Fibroblast of skin of right quadriceps (primary cell): ENCODE measurements at regions not wholly inside any gene's neighbourhood (a gene's known extent, or its start where the extent isn't known, plus 50 kb on each side); places are given as distances from the start of the nearest gene placed in this dataset.
A peak's percentile ranks its signal among the peaks of the same experiment; 100 is the strongest.

ENCODE experiments used
- DNase-seq: peaks from one replicate; pipeline ENCODE4 v3.0.0-alpha.2; 2013

- DNase-seq: no peak
Observed at GRCh38 chr13:90393408-90393807, 954.1 kb upstream of the MIR17HG start.

DNA sequence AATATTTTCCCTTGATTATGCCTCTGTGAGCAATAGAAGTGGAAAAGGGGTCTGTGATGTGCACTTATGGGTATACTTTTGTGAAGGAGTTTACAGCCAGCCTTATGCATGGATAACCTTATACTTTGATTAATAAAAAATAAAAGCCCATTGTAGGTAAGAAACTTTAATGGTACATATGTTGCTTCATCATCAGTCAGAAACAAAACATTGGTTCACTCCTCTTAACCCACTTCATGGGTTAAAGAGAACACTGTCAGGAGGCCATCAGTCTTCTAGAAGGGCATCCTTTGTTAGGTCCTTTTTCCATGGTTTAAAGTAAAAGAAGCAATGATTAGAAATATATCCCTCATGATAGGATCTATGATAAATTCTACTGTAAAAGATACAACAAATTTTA lies 952.1 kb upstream of the MIR17HG start:
- DNase-seq: no peak

DNA sequence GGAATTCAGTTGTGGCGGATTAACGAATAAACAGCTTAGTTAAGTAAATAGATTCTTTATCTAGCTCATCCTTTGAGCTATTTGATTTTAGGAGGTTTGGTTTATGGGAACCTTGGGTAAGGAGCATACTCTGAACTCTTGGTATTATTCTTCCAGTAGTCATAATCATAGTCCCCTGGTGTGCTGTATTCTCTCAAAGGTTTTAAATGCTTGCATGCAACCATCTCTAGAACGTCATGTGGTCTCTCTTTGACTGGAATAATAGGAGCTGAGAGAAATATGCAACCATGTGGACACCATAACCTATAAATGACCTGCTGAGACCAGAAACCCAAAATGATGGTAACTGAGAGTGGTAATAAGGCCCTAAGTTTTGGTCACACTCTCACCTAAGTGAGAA lies 951.6 kb upstream of the MIR17HG start:
- DNase-seq: no peak

- no peak for DNase-seq
Observed at GRCh38 chr13:90396266-90396665, 951.2 kb upstream of the MIR17HG start.

DNA sequence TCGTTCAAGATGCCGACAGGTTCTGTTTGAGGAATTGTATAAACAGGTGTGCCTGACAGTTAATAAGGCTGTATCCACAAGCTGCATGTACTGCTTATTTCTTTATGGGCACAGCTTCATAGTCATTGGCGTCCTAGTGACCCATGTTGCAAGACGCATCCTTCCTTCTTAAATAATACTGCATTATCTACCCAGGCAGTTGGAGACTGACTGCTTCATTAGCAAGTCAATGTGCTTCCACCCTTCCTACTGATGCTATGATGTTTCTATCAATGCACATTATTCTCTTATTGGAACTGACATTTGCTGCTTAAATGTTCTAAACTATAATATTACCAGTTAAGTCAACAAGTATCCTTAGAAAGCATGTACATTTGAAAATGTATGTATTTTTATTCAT lies 950.0 kb upstream of the MIR17HG start:
- DNase-seq: no peak

DNA sequence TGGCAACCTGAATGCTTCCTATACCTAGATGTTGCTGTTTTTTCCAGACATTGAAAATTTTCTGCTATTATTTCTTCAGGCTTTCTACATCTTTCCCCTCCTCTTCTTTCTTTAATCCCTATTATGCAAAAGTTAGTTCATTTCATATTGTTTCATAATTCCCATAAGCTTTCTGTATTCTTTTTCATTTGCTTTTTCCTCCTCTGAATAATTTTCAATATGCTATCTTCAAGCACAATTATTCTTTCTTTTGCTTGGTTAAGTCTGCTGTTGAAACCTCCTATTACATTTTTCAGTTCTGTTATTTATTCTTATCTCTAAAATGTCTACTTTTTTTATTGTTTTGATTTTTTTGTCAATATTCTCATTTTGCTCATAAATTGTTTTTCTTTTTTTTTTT lies 947.1 kb upstream of the MIR17HG start:
- DNase-seq: no peak

DNA sequence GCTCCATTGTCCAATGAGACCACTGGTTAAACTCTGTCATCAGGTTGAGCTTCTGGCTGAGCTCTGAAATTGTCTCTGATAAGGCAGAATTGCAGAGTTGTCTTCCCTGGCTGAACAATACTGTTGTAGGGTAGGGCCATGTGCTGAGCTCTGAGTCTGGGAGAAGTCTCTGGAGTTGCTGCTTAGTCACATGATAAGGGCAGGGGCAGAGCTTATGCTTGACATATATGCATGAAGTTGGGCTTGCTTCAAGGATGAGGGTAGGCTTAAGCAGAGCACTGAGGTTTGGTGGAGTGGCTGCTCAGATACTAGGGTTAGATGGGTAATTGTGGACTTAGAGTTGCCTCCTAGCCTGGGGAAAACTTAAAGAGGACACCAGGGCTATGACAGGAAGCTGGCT lies 946.3 kb upstream of the MIR17HG start:
- DNase-seq: no peak

- DNase-seq: no peak
Observed at GRCh38 chr13:90402102-90402501, 945.4 kb upstream of the MIR17HG start.

DNA sequence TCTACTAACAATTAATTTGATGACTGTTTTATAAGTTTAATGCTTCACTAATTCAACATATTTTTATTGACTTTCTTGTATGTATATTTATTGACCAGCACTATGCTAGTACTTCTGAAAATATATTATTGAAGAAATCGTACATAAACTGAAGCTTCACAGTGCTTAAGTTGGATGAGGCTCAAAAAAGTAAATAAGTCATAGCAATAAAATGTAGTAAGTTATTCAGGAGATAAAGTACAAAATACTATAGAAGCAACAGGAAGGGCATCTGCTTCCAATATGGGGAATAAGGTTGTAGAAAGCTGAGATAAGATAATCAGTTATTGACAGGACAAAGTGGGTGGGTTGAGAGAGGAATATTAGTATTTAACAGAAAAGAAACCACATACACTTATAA lies 944.9 kb upstream of the MIR17HG start:
- DNase-seq: no peak

DNA sequence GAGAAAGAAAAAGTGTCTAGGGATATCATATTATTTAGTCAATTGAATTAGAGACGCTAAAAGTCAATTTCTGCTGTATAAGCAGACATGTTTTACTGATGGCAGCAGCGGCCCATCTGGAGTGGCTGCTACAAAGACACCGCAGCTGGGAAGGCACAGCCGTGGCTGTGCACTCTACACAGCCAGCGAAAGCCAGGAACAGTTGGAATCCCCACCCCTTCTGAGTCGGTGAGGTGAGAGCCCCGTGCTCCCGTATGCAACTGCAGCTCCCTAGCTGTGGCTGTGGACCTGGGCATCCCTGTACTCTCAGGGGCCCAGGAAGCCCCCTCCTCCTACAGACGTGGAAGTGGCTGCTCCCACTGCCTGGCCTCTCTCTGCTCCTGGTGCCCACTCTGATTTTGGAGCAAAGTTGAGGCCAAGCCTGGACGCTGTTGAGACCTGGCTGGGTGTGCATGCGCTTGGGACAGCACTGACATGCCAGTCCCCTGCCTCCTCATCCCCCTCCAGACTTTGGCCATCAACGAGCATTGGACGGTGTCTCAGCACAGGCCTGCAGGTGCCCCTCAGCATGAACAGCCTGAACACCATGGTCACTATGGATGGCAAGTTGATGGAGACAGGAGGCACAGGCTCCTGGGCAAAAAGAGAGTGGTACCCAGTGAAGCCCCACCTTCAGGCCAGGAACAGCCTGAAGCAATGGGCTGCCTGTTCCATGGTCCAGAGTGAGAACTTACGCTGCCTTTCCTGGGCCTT lies 944.0 kb upstream of the MIR17HG start:
- no peak for DNase-seq

- DNase-seq: no peak
Observed at GRCh38 chr13:90405301-90405700, 942.2 kb upstream of the MIR17HG start.

DNA sequence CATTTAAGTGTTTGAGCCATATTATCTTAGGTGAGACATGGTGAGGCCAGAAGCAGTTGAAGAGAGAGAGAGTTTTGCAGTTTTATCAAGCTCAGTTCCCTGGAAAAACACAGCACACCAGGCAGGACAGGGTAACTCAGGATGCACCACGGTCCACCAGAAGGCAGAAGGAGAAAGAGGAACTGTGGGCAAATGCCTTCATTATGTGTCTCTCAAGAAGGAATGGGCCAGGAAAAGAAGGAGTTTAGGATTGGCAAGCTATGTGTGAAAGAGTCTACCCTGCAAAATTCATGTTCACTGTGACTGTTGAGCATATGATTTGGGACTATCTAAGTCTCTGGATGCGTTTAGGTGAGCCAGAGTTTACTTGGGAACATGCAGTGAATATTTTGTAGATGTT lies 934.5 kb upstream of the MIR17HG start:
- no peak for DNase-seq

DNA sequence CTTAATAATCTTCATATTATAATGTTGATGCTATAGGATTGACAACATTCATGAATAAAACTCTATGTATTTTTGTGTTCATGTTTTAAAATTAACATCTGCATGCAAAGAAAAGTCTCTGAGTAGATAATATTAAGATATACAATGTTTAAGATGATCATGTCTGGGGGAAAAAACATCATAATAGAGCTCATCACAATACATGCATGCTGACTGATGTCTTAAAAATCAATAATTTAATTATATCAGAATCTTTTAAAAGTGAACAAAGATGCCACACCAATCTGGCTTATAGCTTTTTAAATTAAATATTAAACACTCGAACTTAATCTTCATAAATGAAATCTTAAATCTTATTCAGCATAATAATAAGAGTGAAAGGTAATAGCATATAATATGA lies 933.9 kb upstream of the MIR17HG start:
- no peak for DNase-seq

- peak; percentile 75 for DNase-seq
Observed at GRCh38 chr13:90414691-90415596, 932.5 kb upstream of the MIR17HG start.

DNA sequence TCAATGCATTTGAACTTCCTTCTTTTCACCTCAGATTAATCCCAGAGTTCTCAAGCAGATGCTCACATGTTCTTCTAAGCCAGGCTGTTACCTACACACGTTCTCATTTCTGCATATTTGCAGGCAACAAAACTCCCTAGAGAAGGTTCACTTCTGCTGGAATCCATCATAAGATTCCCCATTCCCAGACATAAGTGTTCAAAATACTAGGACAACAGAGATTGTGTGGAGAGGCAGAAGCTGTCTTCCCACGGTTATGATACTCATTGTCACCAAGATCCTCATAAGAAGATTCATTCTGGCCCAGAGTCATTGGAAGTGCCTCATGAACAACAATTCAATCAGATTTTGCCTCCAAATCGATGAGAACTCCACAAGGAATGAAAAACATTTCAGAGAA lies 931.6 kb upstream of the MIR17HG start:
- DNase-seq: no peak

DNA sequence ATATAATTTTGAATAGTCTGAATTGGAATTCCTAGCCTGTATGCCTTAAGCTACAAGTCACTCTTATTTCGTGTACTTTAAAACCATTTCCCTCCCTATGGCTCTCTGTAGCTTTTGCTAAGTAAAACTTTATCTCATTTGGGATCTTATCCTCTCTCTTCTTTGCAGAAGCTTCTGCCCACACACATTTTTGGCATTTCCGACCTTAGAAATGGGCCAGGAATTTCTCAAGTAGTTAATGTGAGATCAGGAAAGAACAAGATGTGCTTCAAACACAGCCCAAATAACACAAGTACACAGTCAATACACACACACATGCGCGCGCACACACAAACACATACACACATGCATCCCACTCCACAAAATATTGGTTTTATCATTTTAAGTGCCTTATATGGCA lies 931.0 kb upstream of the MIR17HG start:
- peak; percentile 78 for DNase-seq

DNA sequence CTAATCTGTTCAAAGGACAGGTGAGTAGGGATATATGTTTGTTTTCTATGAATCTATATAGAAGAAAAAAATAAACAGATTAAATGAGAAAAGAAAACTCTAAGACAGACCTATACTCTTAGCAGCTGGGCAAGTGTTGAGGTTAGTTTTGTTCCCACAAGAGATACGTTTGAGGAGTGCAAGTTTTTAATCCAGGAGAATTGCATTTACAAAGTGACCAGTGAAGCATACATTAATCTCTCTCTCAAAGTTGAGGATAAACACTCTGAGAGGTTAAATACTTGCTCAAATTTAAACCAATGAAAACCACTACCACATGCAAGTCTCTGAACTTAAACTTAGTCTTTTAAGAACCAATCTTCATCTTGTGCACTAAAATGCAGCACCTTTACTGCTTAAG lies 930.5 kb upstream of the MIR17HG start:
- no peak for DNase-seq

GRCh38 chr13:90420683-90421082 lies 926.8 kb upstream of the MIR17HG start:
- no peak for DNase-seq

GRCh38 chr13:90427322-90428272 lies 919.9 kb upstream of the MIR17HG start:
- DNase-seq: no peak

DNA sequence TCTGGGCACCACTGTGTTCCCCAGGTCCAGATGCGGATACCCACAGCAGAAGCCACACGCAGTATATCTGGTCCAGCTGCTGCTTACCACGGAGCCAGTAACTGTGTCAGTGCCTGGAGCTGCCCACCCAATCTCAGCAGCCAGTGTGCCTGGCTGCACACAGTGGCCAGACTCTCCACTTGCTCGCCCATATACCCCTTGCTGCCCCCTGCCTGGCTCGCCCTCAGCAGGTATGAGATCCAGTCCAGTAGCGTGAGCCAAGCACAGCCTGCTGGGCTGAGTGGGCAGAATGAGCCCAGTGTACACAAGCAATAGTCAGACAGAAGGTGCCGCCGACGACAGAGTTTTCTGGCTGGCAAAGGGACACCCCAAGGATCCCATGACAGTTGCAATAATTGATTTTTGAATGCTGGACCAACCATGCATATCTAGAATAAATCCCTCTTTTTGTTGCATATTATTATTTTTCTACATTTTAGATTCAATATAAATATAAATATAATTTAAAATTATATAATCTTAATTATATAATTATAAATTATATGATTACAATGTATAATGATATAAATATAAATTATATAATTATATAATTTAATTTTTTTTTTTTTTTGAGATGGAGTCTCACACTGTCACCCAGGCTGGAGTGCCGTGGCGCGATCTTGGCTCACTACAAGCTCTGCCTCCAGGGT lies 918.8 kb upstream of the MIR17HG start:
- no peak for DNase-seq

GRCh38 chr13:90430127-90430526 lies 917.4 kb upstream of the MIR17HG start:
- no peak for DNase-seq

DNA sequence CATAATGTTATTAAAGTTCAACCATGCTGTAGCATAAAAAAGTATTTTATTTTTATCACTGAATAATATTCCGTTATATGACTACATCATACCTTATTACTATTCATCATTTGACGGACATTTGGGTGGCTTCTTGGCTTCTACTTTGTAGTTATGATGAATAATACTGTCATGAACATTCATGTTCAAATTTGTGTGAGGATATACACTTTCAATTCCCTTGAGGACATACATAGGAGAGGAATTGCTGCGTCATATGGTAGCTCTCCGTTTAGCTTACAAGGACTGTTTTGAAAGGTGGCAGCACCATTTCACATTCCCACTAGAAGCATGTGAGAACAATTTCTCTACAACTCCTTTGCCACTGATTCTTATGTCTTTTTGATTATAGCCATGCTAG lies 910.8 kb upstream of the MIR17HG start:
- no peak for DNase-seq

DNA sequence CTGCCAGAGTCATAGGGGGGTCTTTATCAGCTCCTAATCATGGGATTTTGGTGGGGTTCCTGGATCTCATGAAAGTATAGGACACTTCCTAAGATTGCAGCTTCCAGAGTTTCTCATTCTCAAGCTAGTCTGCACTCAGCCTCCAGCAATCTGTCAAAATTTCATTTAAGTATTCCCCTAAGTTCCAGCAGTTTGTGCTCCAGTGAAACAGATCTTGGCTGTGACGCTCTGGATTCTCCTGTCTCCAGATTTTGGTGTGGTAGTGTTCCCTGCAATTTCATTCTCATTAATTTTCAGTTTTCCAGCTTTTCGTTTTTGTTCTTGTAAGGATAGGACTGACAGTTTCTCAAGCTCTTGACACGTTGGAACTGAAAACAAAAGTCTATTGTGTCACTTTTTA lies 908.9 kb upstream of the MIR17HG start:
- no peak for DNase-seq
